GM12878 (cell line): ENCODE measurements at regions not wholly inside any gene's neighbourhood (a gene's known extent, or its start where the extent isn't known, plus 50 kb on each side); places are given as distances from the start of the nearest gene placed in this dataset.

Source experiments
- ATAC-seq: fragments of 200-7000 bp; cut with Tn5 transposase; 3 replicates; pipeline ENCODE4 v1.9.1; 2020; ENCODE audit warnings: mild to moderate bottlenecking, moderate library complexity
- BruUV-seq: library from RNA; stranded (reverse); fragments of 400-500 nt; replicated peaks from 2 replicates; lab custom pipeline; 2021; lab: Mats Ljungman, UMichigan
- CTCF ChIA-PET: fragments of 300-600 bp; sonication (Branson Sonifier 250); formaldehyde crosslinking; extraction: SDS; loops from one replicate; lab custom pipeline; 2021; ENCODE audit warnings: inconsistent platforms; lab: Yijun Ruan, JAX
- POLR2A ChIA-PET: fragments of 350-600 bp; formaldehyde crosslinking; extraction: SDS; loops from one replicate; lab custom pipeline; 2021; ENCODE audit warnings: inconsistent platforms; lab: Charles Lee
- RAD21 ChIA-PET: fragments of 300-600 bp; sonication (Branson Sonifier 250); formaldehyde crosslinking; loops from one replicate; lab custom pipeline; 2023; ENCODE audit warnings: antibody characterized with exemption; ENCODE audit not compliant: unreplicated experiment; lab: Charles Lee
- SMC1A ChIA-PET: fragments of 300-600 bp; sonication (Branson Sonifier 250); formaldehyde crosslinking; loops from one replicate; lab custom pipeline; 2023; ENCODE audit not compliant: unreplicated experiment, uncharacterized antibody; lab: Charles Lee
- DNase-seq: peaks from one replicate; pipeline ENCODE4 v3.0.0-alpha.2; 2011; ENCODE audit warnings: low read depth, low spot score
- FAIRE-seq: peaks from 3 replicates; lab custom pipeline; 2011; peaks lifted over from hg19 to GRCh38; lab: Jason Lieb, UNC
- H2AFZ ChIP-seq: 2 replicates; pipeline ENCODE4 v1.6.0; 2011; ENCODE audit warnings: low read depth, low read length, control low read depth; ENCODE audit not compliant: control insufficient read depth
- H3K27ac ChIP-seq: 2 replicates; pipeline ENCODE4 v1.5.1; 2011; ENCODE audit warnings: control low read depth; ENCODE audit not compliant: control insufficient read depth, insufficient read depth
- H3K27me3 ChIP-seq, 2 experiments: replicated peaks in 1 of 2; 2 replicates each; pipeline versions ENCODE4 v1.6.0 to v1.6.1; 2011; ENCODE audit warnings: low read length in 1 of 2; ENCODE audit not compliant: control insufficient read depth in 2 of 2, insufficient read depth in 2 of 2
- H3K36me3 ChIP-seq, 2 experiments: 2 replicates each; pipeline ENCODE4 v1.5.1; 2011; ENCODE audit warnings: low read length in 1 of 2; ENCODE audit not compliant: control insufficient read depth in 2 of 2, insufficient read depth in 2 of 2
- H3K4me1 ChIP-seq: 2 replicates; pipeline ENCODE4 v1.6.1; 2011; ENCODE audit warnings: mild to moderate bottlenecking, low read length, moderate library complexity, mixed read lengths; ENCODE audit not compliant: control insufficient read depth, insufficient read depth
- H3K4me2 ChIP-seq: 2 replicates; pipeline ENCODE4 v1.6.0; 2011; ENCODE audit warnings: control low read depth; ENCODE audit not compliant: control insufficient read depth, insufficient read depth
- H3K4me3 ChIP-seq: fragments of 200-600 bp; sonication (generic); 2 replicates; pipeline ENCODE4 v1.5.1; 2016
- H3K79me2 ChIP-seq: 2 replicates; pipeline ENCODE4 v1.6.0; 2011; ENCODE audit warnings: low read length; ENCODE audit not compliant: control insufficient read depth, insufficient read depth
- H3K9ac ChIP-seq: 2 replicates; pipeline ENCODE4 v1.8.0; 2011; ENCODE audit warnings: low read length, control low read depth, mixed read lengths; ENCODE audit not compliant: control insufficient read depth, insufficient read depth
- H3K9me3 ChIP-seq: replicated peaks from 3 replicates; pipeline ENCODE4 v1.5.1; 2011; ENCODE audit warnings: mild to moderate bottlenecking, low read length; ENCODE audit not compliant: control insufficient read depth, insufficient read depth
- H4K20me1 ChIP-seq: 2 replicates; pipeline ENCODE4 v1.6.0; 2011; ENCODE audit not compliant: control insufficient read depth, insufficient read depth
- CTCF ChIP-seq, 3 experiments: IDR thresholded peaks in 2 of 3; conservative IDR thresholded peaks in 1 of 3; 2 replicates each; pipeline ENCODE4 v1.5.1; 2011; ENCODE audit warnings: low read depth in 3 of 3, low read length in 3 of 3, mild to moderate bottlenecking in 3 of 3, control low read depth in 2 of 3, moderate library complexity in 2 of 3, inconsistent platforms in 1 of 3, mixed read lengths in 1 of 3; ENCODE audit not compliant: control insufficient read depth in 2 of 3, insufficient read depth in 1 of 3; ENCODE audit errors: extremely low read depth in 1 of 3
- POLR2A ChIP-seq: IDR thresholded peaks from 2 replicates; pipeline ENCODE4 v1.6.1; 2011; ENCODE audit warnings: low read depth, mild to moderate bottlenecking, low read length
- RAD21 ChIP-seq: IDR thresholded peaks from 2 replicates; pipeline ENCODE4 v1.6.1; 2011; ENCODE audit warnings: mild to moderate bottlenecking, low read depth, low read length, moderate library complexity; ENCODE audit not compliant: insufficient read depth
- RUNX3 ChIP-seq: IDR thresholded peaks from 2 replicates; pipeline ENCODE4 v1.6.1; 2012; ENCODE audit warnings: low read length, inconsistent platforms
- SMC3 ChIP-seq: IDR thresholded peaks from 2 replicates; pipeline ENCODE4 v1.6.1; 2011; ENCODE audit warnings: low read length, improper control_type of control experiment, borderline replicate concordance
- YY1 ChIP-seq: IDR thresholded peaks from 2 replicates; pipeline ENCODE4 v1.6.1; 2011; ENCODE audit warnings: low read depth, mild to moderate bottlenecking, low read length
- WGBS: methylation state at CpG from one replicate; pipeline ENCODE4 v1.1.6; 2016; ENCODE audit warnings: low lambda C conversion rate; ENCODE audit not compliant: insufficient replicate concordance, insufficient coverage; ENCODE audit errors: missing lambda C conversion rate; 5-methylcytosine and 5-hydroxymethylcytosine counted together
- in situ Hi-C: fragments of 300-500 bp; cut with MboI; formaldehyde crosslinking; loops from 9 replicates; pipeline ENCODE4 v1.14.3; 2018; ENCODE audit warnings: mixed read lengths
- intact Hi-C: fragments of 100-400 bp; cut with micrococcal nuclease; formaldehyde crosslinking; loops from one replicate; pipeline ENCODE4 v1.14.2; 2022; ENCODE audit not compliant: unreplicated experiment

GRCh38 chr4:121277194-121278105 is 103.4 kb downstream of the QRFPR start:
- DNase-seq (no peak), ATAC-seq (peak; percentile 93), FAIRE-seq (no peak)
- H4K20me1 ChIP-seq = no peaks in the 10 kb centered on the region
- SMC1A ChIA-PET = interaction anchor here (0.7 kb wide), 1 partner anchor 30 kb away, joined by 3 read pairs; no protein-coding TSS in a partner anchor
- no peak overlapping the region for H3K27ac ChIP-seq
- no peaks in the 10 kb centered on the region for H3K27me3 ChIP-seq
- no peak overlapping the region for H3K4me3 ChIP-seq
- POLR2A ChIA-PET = no interaction called here
- CTCF ChIA-PET = interaction anchor here (1.0 to 1.4 kb wide), 2 partner anchors 29 to 30 kb away, joined by 3 to 4 read pairs; no protein-coding TSS in a partner anchor
- no peaks in the 10 kb centered on the region for H3K36me3 ChIP-seq
- 53% methylated on average over 5 of the region's 5 CpGs for WGBS
- in situ Hi-C loops = no loop called here
- intact Hi-C loops = loop anchor here (1.0 kb wide), 1 partner anchor 30 kb away; no protein-coding TSS in a partner anchor
- TF ChIP-seq SMC3 (peak; percentile 64; the same call in 1 of the 2 replicates), RUNX3 (peak; percentile 14; the same call in 1 of the 2 replicates), CTCF (IDR thresholded peaks at IDR 0.05 in 2 of 3, conservative IDR thresholded peaks at IDR 0.05 in 1 of 3; ENCODE audit: control insufficient read depth in 2 of 3, extremely low read depth in 1 of 3, insufficient read depth in 1 of 3, low read depth in 3 of 3, low read length in 3 of 3) (peak; percentile 53 to 64 (median 63)), POLR2A (no peak), YY1 (0 out of 2 replicates have a peak, but pooled peaks have one; percentile 38), RAD21 (peak; percentile 55)
- no peak overlapping the region for H3K4me2 ChIP-seq
- no peaks in the 10 kb centered on the region for H3K9me3 ChIP-seq
- H2AFZ ChIP-seq = no peak overlapping the region
- no peaks in the 10 kb centered on the region for H3K79me2 ChIP-seq
- peaks cover 11% of the 10 kb centered on the region for H3K4me1 ChIP-seq
- H3K9ac ChIP-seq = no peak overlapping the region
- BruUV-seq = no TSS peak
- RAD21 ChIA-PET = interaction anchor here (0.6 kb wide), 1 partner anchor 31 kb away, joined by 3 read pairs; no protein-coding TSS in a partner anchor
